HepG2 (cell line): ENCODE measurements at regions not wholly inside any gene's neighbourhood (a gene's known extent, or its start where the extent isn't known, plus 50 kb on each side); places are given as distances from the start of the nearest gene placed in this dataset.

Source experiments
- ATAC-seq: fragments of 200-7000 bp; cut with Tn5 transposase; 3 replicates; pipeline ENCODE4 v1.9.1; 2020; ENCODE audit warnings: mild to moderate bottlenecking, moderate library complexity
- BruUV-seq: library from RNA; stranded (reverse); fragments of 400-500 nt; replicated peaks from 2 replicates; lab custom pipeline; 2021; lab: Mats Ljungman, UMichigan
- CTCF ChIA-PET: fragments of 300-600 bp; formaldehyde crosslinking; extraction: SDS; loops from one replicate; lab custom pipeline; 2021; ENCODE audit warnings: low total read pairs, inconsistent platforms, low intra/inter-chr PET ratio; lab: Yijun Ruan, JAX
- POLR2A ChIA-PET: fragments of 350-600 bp; sonication (Branson Sonifier 250); formaldehyde crosslinking; loops from one replicate; lab custom pipeline; 2020; ENCODE audit warnings: antibody characterized with exemption, inconsistent platforms; lab: Yijun Ruan, JAX
- DNase-seq: peaks from one replicate; pipeline ENCODE4 v3.0.0-alpha.2; 2015; ENCODE audit warnings: low spot score
- FAIRE-seq: peaks from 3 replicates; lab custom pipeline; 2011; peaks lifted over from hg19 to GRCh38; lab: Jason Lieb, UNC
- H2AFZ ChIP-seq: one replicate; pipeline ENCODE4 v1.6.1; 2011; ENCODE audit warnings: low read length, inconsistent platforms
- H3K27ac ChIP-seq: fragments of 300-600 bp; 3 replicates; pipeline ENCODE4 v1.8.0; 2011; ENCODE audit warnings: mixed run types, mild to moderate bottlenecking, mixed read lengths, low read length, inconsistent platforms; ENCODE audit not compliant: insufficient read depth; ENCODE audit errors: extremely low read length
- H3K27me3 ChIP-seq, 2 experiments: fragments of 200-600 bp in 1 of 2; 2 replicates in 1 of 2; 3 replicates in 1 of 2; pipeline versions ENCODE4 v1.6.0 to v1.8.0; 2011; ENCODE audit warnings: low read length in 2 of 2, mild to moderate bottlenecking in 2 of 2, moderate library complexity in 2 of 2, inconsistent platforms in 1 of 2; ENCODE audit not compliant: insufficient read depth in 2 of 2, control insufficient read depth in 1 of 2
- H3K36me3 ChIP-seq, 2 experiments: fragments of 200-600 bp in 1 of 2; replicated peaks in 1 of 2; 2 replicates in 1 of 2; 3 replicates in 1 of 2; pipeline versions ENCODE4 v1.5.1 to v1.8.0; 2011; ENCODE audit warnings: low read length in 2 of 2, inconsistent platforms in 1 of 2; ENCODE audit not compliant: insufficient read depth in 2 of 2, control insufficient read depth in 1 of 2
- H3K4me1 ChIP-seq: 2 replicates; pipeline ENCODE4 v1.5.1; 2012; ENCODE audit warnings: low read length, inconsistent platforms; ENCODE audit not compliant: insufficient read depth
- H3K4me2 ChIP-seq: 2 replicates; pipeline ENCODE4 v1.6.0; 2011; ENCODE audit warnings: low read depth, low read length, inconsistent platforms
- H3K4me3 ChIP-seq, 3 experiments: fragments of 200-600 bp in 1 of 3; sonication (generic), shearing (Covaris generic) in 1 of 3; replicated peaks in 1 of 3; 2 replicates each; pipeline ENCODE4 v1.5.1; 2011 to 2016; ENCODE audit warnings: low read length in 3 of 3, inconsistent platforms in 2 of 3, low read depth in 2 of 3, mild to moderate bottlenecking in 2 of 3, control low read depth in 1 of 3, mixed read lengths in 1 of 3; ENCODE audit not compliant: insufficient read depth in 1 of 3
- H3K79me2 ChIP-seq: one replicate; pipeline ENCODE4 v1.6.1; 2011; ENCODE audit warnings: low read length, inconsistent platforms; ENCODE audit not compliant: insufficient read depth
- H3K9ac ChIP-seq: 2 replicates; pipeline ENCODE4 v1.6.0; 2011; ENCODE audit warnings: mild to moderate bottlenecking, low read depth, low read length, inconsistent platforms; ENCODE audit not compliant: insufficient read depth
- H3K9me3 ChIP-seq: 2 replicates; pipeline ENCODE4 v1.5.1; 2012; ENCODE audit warnings: mild to moderate bottlenecking, low read length
- H4K20me1 ChIP-seq: 2 replicates; pipeline ENCODE4 v1.6.0; 2011; ENCODE audit warnings: inconsistent platforms, mild to moderate bottlenecking, low read length, moderate library complexity; ENCODE audit not compliant: insufficient read depth
- HBP1 ChIP-seq: IDR thresholded peaks from 2 replicates; pipeline ENCODE4 v1.6.1; 2016; ENCODE audit warnings: low read depth, control low read depth
- MLXIP ChIP-seq: sonication (generic); formaldehyde crosslinking; IDR thresholded peaks from 2 replicates; pipeline ENCODE4 v1.9.0; 2021; ENCODE audit warnings: missing genetic modification reagents, borderline replicate concordance
- MZF1 ChIP-seq: sonication (generic); formaldehyde crosslinking; IDR thresholded peaks from 2 replicates; pipeline ENCODE4 v1.8.1; 2023; ENCODE audit warnings: mild to moderate bottlenecking, missing genetic modification reagents, borderline replicate concordance
- NCOA1 ChIP-seq: sonication (generic); formaldehyde crosslinking; IDR thresholded peaks from 2 replicates; pipeline ENCODE4 v1.9.0; 2021; ENCODE audit warnings: missing genetic modification reagents
- PHF21A ChIP-seq: sonication (generic); formaldehyde crosslinking; IDR thresholded peaks from 2 replicates; pipeline ENCODE4 v1.5.0; 2020; ENCODE audit warnings: mild to moderate bottlenecking, missing genetic modification reagents
- TFAP4 ChIP-seq: sonication (generic); IDR thresholded peaks from 2 replicates; pipeline ENCODE4 v1.6.1; 2016; ENCODE audit warnings: low read depth, borderline replicate concordance
- ZMAT3 ChIP-seq: sonication (generic); formaldehyde crosslinking; conservative IDR thresholded peaks from 2 replicates; pipeline ENCODE4 v1.7.0; 2021; ENCODE audit warnings: missing genetic modification reagents
- ZNF75D ChIP-seq: sonication (generic); formaldehyde crosslinking; IDR thresholded peaks from 2 replicates; pipeline ENCODE4 v1.8.1; 2023; ENCODE audit warnings: missing genetic modification reagents, mild to moderate bottlenecking, borderline replicate concordance
- ZSCAN21 ChIP-seq: sonication (generic); formaldehyde crosslinking; IDR thresholded peaks from 2 replicates; pipeline ENCODE4 v1.8.0; 2022; ENCODE audit warnings: mild to moderate bottlenecking, missing genetic modification reagents, moderate library complexity, borderline replicate concordance
- WGBS: methylation state at CpG from one replicate; pipeline ENCODE4 v1.1.6; 2017; ENCODE audit warnings: low lambda C conversion rate; 5-methylcytosine and 5-hydroxymethylcytosine counted together
- in situ Hi-C: cut with HindIII; loops from 2 replicates; pipeline ENCODE4 v1.10.0; 2017; ENCODE audit warnings: low pct_unique_long_range_greater_than_20kb; ENCODE audit not compliant: extremely low pct_ligation_motif_present
- intact Hi-C: fragments of 100-400 bp; cut with micrococcal nuclease; formaldehyde crosslinking; loops from one replicate; pipeline ENCODE4 v1.10.0; 2022; ENCODE audit not compliant: unreplicated experiment

GRCh38 chr7:113487925-113488731 lies 369.8 kb upstream of the SMIM30 start:
- POLR2A ChIA-PET, result no interaction called here

GRCh38 chr7:113486548-113486947 lies 368.2 kb upstream of the SMIM30 start:
- Histone ChIP-seq H3K27me3 (no peaks in the 10 kb centered on the region), H3K27ac (no peak overlapping the region), H3K9ac (no peak overlapping the region), H3K4me3 (no peak overlapping the region), H3K4me1 (no peaks in the 10 kb centered on the region), H3K9me3 (no peaks in the 10 kb centered on the region), H3K36me3 (no peaks in the 10 kb centered on the region), H4K20me1 (no peaks in the 10 kb centered on the region), H3K4me2 (no peak overlapping the region), H2AFZ (no peak overlapping the region), H3K79me2 (no peaks in the 10 kb centered on the region)
- CTCF ChIA-PET, result no interaction called here
- DNase-seq (no peak), FAIRE-seq (no peak), ATAC-seq (no peak)
- TF ChIP-seq PHF21A (CRISPR knock-in tag), result no peak
- no peak for TF ChIP-seq MZF1 (CRISPR knock-in tag)
- TF ChIP-seq TFAP4, result no peak
- TF ChIP-seq MLXIP, result no peak
- in situ Hi-C loops, result no loop called here
- intact Hi-C loops, result no loop called here
- POLR2A ChIA-PET, result no interaction called here
- WGBS, result 0% methylated on average over 2 of the region's 2 CpGs
- BruUV-seq, result no TSS peak

More at GRCh38 chr7:113487925-113488731, 369.8 kb upstream of the SMIM30 start:
- no peak overlapping the region for H3K4me3 ChIP-seq
- no peak for DNase-seq
- H3K4me1 ChIP-seq, result no peaks in the 10 kb centered on the region
- WGBS, result 9% methylated on average over 6 of the region's 16 CpGs
- peak; percentile 41; the same call in 2 of the 3 replicates for ATAC-seq
- no peaks in the 10 kb centered on the region for H3K79me2 ChIP-seq
- no peak for FAIRE-seq
- no peak overlapping the region for H3K9ac ChIP-seq
- intact Hi-C loops, result no loop called here
- H3K9me3 ChIP-seq, result no peaks in the 10 kb centered on the region
- in situ Hi-C loops, result no loop called here
- no peak for TF ChIP-seq ZMAT3 (CRISPR knock-in tag)
- no peak for TF ChIP-seq HBP1 (CRISPR knock-in tag)
- TF ChIP-seq ZNF75D (CRISPR knock-in tag), result no peak
- no peak for TF ChIP-seq ZSCAN21
- no peak for TF ChIP-seq NCOA1
- CTCF ChIA-PET, result no interaction called here
- H3K27ac ChIP-seq, result no peak overlapping the region
- no peaks in the 10 kb centered on the region for H3K36me3 ChIP-seq
- no peak overlapping the region for H3K4me2 ChIP-seq
- no peaks in the 10 kb centered on the region for H3K27me3 ChIP-seq
- BruUV-seq, result no TSS peak
- H2AFZ ChIP-seq, result no peak overlapping the region
- no peaks in the 10 kb centered on the region for H4K20me1 ChIP-seq
